ENCODE measurements at regions not wholly inside any gene's neighbourhood (a gene's known extent, or its start where the extent isn't known, plus 50 kb on each side); places are given as distances from the start of the nearest gene placed in this dataset.

- no peak for DNase-seq
Observed at GRCh38 chr21:39124681-39125251, 58.5 kb downstream of the PSMG1 start.

- DNase-seq: no peak
Observed at GRCh38 chr21:39123375-39123774, 59.9 kb downstream of the PSMG1 start.

- DNase-seq: no peak
Observed at GRCh38 chr21:39121600-39122355, 61.5 kb downstream of the PSMG1 start.

GRCh38 chr21:39120876-39121599 lies 62.2 kb downstream of the PSMG1 start:
- DNase-seq: no peak

GRCh38 chr21:39119891-39120290 lies 63.4 kb downstream of the PSMG1 start:
- no peak for DNase-seq

GRCh38 chr21:39118604-39119215 lies 64.5 kb downstream of the PSMG1 start:
- no peak for DNase-seq

- no peak for DNase-seq
Observed at GRCh38 chr21:39118061-39118460, 65.2 kb downstream of the PSMG1 start.

GRCh38 chr21:39117440-39117970 lies 65.7 kb downstream of the PSMG1 start:
- DNase-seq: no peak

- DNase-seq: no peak
Observed at GRCh38 chr21:39116761-39117439, 66.4 kb downstream of the PSMG1 start.

- no peak for DNase-seq
Observed at GRCh38 chr21:39115576-39116235, 67.5 kb downstream of the PSMG1 start.

- no peak for DNase-seq
Observed at GRCh38 chr21:39114871-39115575, 68.2 kb downstream of the PSMG1 start.

GRCh38 chr21:39111931-39112550 lies 71.2 kb downstream of the PSMG1 start:
- DNase-seq: no peak

GRCh38 chr21:39110431-39110830 lies 72.8 kb downstream of the PSMG1 start:
- no peak for DNase-seq

GRCh38 chr21:39109596-39110210 lies 73.5 kb downstream of the PSMG1 start:
- no peak for DNase-seq

GRCh38 chr21:39109163-39109530 lies 74.1 kb downstream of the PSMG1 start:
- DNase-seq: no peak

GRCh38 chr21:39108291-39109162 lies 74.7 kb downstream of the PSMG1 start:
- no peak for DNase-seq

GRCh38 chr21:39107739-39108138 lies 75.5 kb downstream of the PSMG1 start:
- no peak for DNase-seq

GRCh38 chr21:39106881-39107462 lies 76.3 kb downstream of the PSMG1 start:
- DNase-seq: no peak

- DNase-seq: no peak
Observed at GRCh38 chr21:39105836-39106235, 77.4 kb downstream of the PSMG1 start.
